SKM-1 treated with dmso at 0.1 percent for 144 hours (cell line): ENCODE measurements at regions not wholly inside any gene's neighbourhood (a gene's known extent, or its start where the extent isn't known, plus 50 kb on each side); places are given as distances from the start of the nearest gene placed in this dataset.
"Not testable (repeated sequence)": the region's sequence is repeated elsewhere in the genome, so short reads cannot be mapped to it uniquely, and the experiment has no call there.

Source experiments
- DNase-seq: peaks from one replicate; lab custom pipeline; 2025; ENCODE audit not compliant: unreplicated experiment; lab: John Stamatoyannopoulos, UW

DNA sequence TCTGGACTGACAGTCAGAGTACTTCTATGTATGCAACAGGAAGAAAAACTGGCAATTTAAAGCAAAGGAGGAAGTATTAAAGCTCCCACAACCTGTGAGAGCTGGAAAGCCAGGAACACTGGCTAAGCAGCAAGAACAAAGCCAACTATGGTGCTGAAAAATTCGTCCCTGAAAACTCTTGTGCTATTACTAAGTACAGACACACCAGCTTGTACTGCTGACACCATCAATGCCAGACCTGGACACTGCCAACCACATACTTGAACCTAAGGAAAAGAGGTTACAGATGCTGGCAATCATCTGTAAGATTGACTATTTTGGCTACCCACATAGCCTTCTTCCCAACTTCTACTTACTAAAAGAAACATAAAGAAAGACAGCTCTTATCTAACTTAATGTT, 1110.6 kb downstream of the SORCS3 start:
- DNase-seq, result no peak

- DNase-seq, result no peak
Observed at GRCh38 chr10:105745596-105746148, 1104.6 kb downstream of the SORCS3 start.

DNA sequence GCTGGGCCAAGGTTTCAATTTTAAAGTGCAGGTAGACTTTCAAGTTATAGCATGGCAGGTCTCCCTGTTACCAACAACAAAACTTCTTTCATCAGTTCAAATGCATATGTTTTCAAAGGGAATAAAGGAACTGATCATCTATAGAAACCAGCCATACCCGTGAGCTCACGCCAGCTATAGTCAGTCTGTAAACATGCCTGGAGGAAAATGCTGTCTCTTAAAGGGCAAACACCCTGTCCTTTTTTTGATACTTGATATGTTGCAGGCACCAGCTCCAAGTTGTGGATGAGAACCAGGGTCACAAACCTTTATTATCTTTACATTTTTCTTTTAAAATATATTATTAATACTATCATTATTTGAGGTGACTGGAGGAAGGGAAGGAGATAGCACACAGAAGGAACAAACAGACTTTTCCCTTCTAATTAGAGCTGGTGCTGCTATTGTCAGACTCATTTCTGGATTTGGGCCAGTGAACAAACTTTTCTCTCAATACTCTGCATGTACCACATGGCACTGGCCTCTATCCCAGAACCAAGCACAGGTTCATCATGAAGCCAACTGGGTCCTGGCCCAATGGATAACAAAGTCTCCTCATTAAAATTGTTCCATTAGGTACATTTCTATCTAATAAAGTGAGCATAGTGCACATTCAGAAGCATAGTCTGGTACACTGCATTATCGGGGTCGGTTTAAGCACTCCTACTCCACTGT, 1102.4 kb downstream of the SORCS3 start:
- no peak for DNase-seq

DNA sequence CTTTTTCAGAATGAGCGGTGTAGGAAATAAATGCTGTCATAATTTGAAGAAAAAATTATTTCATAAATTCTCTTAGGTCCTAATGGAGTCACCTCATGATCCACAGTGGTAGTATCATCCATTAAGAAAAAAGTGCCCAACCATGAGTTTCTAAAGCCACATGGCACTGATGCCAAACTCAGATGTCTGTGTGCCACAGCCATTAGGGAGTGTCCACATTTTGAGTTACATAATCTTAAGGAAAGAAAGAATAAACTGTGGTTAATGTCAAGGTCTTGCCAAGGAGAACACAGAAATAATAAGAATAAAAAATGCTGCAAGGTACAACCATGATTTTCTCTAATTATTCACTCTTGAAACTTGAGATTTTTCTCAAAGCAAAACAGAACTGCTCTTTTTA, 1101.8 kb downstream of the SORCS3 start:
- DNase-seq, result no peak

DNA sequence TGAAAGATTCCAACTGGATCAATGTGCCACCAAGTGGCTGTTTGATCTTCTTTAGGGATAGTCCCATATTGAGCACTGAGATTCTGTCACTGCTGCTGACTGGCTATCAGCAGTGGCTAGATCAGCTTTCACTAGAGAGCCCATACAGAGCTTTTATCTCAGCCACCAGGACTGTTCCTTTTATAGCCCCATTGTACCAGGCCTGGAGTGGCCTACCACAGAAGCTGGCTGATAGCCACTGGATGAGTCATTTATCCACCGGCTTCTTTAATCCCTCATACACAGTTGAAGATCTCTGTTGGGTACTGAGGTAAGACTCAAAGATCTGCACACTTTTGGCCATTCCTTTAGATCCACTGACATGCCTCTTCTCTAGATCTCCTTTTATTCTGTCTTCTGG, 1101.1 kb downstream of the SORCS3 start:
- DNase-seq, result no peak

DNA sequence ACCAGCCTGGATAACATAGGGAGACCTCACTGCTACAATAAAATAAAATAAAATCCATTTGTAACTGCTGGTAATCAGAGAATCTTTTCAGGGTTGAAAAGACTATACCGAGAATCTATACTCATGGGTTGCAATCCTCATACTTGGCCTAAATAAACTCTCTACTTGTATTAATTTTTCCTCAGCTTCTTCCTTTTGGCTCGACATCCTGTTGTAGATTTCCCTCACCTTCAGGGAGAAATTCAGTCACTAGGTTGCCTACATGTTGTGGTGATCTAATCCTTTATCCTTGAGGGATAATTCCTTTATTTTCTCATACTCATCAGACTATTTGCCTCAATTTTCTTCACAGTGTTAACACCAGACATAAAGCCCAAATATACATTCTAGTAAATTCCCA, 1093.4 kb downstream of the SORCS3 start:
- no peak for DNase-seq

DNA sequence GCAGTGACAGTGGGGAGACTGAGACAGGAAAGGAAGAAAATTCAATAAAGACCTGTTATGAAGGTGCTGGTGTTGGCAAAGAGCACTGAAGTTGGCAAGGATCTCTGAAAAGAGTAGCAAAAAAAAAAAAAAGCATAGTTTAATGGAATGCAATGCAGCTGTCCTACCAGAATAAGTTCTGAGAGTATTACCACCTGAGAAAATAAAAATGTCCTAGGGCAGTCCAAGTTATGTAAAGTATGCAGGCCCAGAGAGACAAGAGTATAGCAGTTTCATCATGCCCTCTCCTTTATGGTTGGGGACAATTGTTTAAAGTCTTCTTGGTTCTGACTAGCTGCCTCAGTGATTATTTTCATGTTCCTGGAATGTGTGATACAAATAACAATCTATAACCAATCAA, 1092.8 kb downstream of the SORCS3 start:
- no peak for DNase-seq

GRCh38 chr10:105729428-105729827, 1088.3 kb downstream of the SORCS3 start:
- DNase-seq, result no peak

GRCh38 chr10:105727586-105727985, 1086.5 kb downstream of the SORCS3 start:
- not testable (repeated sequence) for DNase-seq

DNA sequence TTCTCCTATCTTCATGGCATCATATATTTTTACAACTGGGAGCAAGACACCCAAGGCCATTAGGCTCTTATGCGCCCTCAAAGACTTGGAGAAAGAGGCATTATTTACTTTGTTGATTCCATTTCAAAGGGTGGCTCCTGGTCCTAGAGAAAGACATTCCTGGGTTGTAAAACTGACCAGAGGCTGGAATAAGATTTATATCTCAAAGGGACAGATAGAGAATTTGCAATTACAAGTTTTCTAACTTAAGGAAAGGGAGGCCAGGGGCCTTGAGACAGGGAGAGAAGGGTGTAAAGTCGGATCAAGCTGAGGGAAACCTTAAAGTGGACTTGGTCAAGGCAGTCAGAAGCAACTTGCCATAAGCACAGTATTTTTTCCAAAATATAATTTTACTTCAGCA, 1086.0 kb downstream of the SORCS3 start:
- no peak for DNase-seq

DNA sequence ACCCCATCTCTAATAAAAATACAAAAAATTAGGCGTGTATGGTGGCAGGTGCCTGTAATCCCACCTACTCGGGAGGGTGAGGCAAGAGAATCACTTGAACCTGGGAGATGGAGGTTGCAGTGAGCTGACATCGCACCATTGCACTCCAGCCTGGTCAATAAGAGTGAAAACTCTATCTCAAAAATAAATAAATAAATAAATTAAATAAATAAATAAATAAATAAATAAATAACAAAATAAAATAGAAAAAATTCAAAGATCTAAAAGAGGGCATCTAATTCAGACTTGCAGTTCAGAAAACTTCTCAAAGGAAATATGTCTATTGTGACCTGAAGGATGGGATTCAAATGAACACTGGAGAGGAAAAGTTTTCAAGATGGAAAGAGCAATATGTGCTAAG, 1085.1 kb downstream of the SORCS3 start:
- no peak for DNase-seq

- no peak for DNase-seq
Observed at GRCh38 chr10:105725007-105725406, 1083.9 kb downstream of the SORCS3 start.

GRCh38 chr10:105718207-105718995, 1077.3 kb downstream of the SORCS3 start:
- DNase-seq, result no peak

DNA sequence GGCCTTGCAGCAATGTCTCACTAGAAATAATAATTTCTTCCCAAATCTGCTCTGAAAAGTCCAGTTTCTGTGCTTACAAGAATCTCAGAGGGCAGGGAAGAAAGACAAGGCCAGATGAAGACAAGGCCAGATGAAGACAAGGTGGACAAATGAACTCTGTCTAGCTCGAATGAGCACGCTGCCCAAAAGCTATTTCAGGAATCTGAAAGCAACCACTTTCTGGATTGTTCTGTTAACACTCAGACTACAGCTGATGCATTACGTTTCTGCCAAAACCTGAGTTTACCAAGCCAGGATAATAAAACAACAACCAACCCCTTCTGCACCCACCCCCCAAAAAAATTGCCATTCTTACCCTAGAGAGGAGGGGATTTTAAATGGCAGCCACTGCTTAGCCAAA, 1073.6 kb downstream of the SORCS3 start:
- DNase-seq, result no peak

GRCh38 chr10:105707603-105708002, 1066.5 kb downstream of the SORCS3 start:
- no peak for DNase-seq

GRCh38 chr10:105706281-105707026, 1065.4 kb downstream of the SORCS3 start:
- no peak for DNase-seq

- DNase-seq, result no peak
Observed at GRCh38 chr10:105702211-105702610, 1061.1 kb downstream of the SORCS3 start.

GRCh38 chr10:105700218-105700617, 1059.1 kb downstream of the SORCS3 start:
- no peak for DNase-seq

DNA sequence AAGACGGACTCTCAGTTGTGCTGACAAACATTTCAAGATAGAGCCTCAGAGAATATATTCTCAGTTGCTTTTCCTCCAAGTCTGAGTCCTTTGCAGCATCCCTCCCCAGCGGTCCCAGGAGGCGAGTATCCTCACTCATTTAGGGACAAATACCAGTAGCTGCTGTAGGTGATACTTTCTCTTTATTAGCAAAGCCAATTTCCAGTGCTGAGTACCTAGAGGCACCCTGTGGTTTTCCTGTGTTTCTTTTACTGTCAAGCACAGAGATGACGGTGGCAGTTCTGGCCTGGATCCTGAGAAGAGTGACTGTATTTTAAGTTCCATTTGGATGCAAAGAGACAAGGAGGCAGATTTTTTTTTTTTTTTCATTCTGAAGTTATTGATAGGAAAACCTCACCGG, 1058.4 kb downstream of the SORCS3 start:
- no peak for DNase-seq

- DNase-seq, result no peak
Observed at GRCh38 chr10:105698592-105698991, 1057.5 kb downstream of the SORCS3 start.

GRCh38 chr10:105697290-105697780, 1056.2 kb downstream of the SORCS3 start:
- no peak for DNase-seq
